H7 (cell line): ENCODE measurements at regions not wholly inside any gene's neighbourhood (a gene's known extent, or its start where the extent isn't known, plus 50 kb on each side); places are given as distances from the start of the nearest gene placed in this dataset.

Source experiments
- DNase-seq: peaks from one replicate; pipeline ENCODE4 v3.0.0; 2012
- H3K27me3 ChIP-seq: 2 replicates; pipeline ENCODE4 v1.6.0; 2011; ENCODE audit warnings: mild to moderate bottlenecking, low read length; ENCODE audit not compliant: control insufficient read depth, insufficient read depth
- H3K36me3 ChIP-seq: replicated peaks from 2 replicates; pipeline ENCODE4 v1.5.1; 2011; ENCODE audit warnings: low read length; ENCODE audit not compliant: control insufficient read depth, insufficient read depth
- H3K4me3 ChIP-seq: 2 replicates; pipeline ENCODE4 v1.5.1; 2011; ENCODE audit warnings: low read depth, mild to moderate bottlenecking, control low read depth, low read length, moderate library complexity; ENCODE audit not compliant: insufficient read depth

GRCh38 chr2:66849153-66849755 is 414.3 kb downstream of the MEIS1 start:
- DNase-seq, result no peak
- no peaks in the 10 kb centered on the region for H3K27me3 ChIP-seq
- no peak overlapping the region for H3K4me3 ChIP-seq
- H3K36me3 ChIP-seq, result no peaks in the 10 kb centered on the region

- Histone ChIP-seq H3K27me3 (no peaks in the 10 kb centered on the region), H3K4me3 (no peak overlapping the region)
- no peak for DNase-seq
Observed at GRCh38 chr2:66850376-66850775, 415.5 kb downstream of the MEIS1 start.

GRCh38 chr2:66851449-66851872 is 416.5 kb downstream of the MEIS1 start:
- no peaks in the 10 kb centered on the region for H3K36me3 ChIP-seq
- no peak for DNase-seq
- no peak overlapping the region for H3K4me3 ChIP-seq
- no peaks in the 10 kb centered on the region for H3K27me3 ChIP-seq

More at GRCh38 chr2:66850376-66850775, 415.5 kb downstream of the MEIS1 start:
- H3K36me3 ChIP-seq, result no peaks in the 10 kb centered on the region

GRCh38 chr2:66852953-66853352 is 418.0 kb downstream of the MEIS1 start:
- Histone ChIP-seq H3K4me3 (no peak overlapping the region), H3K27me3 (no peaks in the 10 kb centered on the region), H3K36me3 (no peaks in the 10 kb centered on the region)
- DNase-seq, result no peak

- DNase-seq, result no peak
Observed at GRCh38 chr2:66853585-66853984, 418.7 kb downstream of the MEIS1 start.

GRCh38 chr2:66854298-66854697 is 419.4 kb downstream of the MEIS1 start:
- Histone ChIP-seq H3K4me3 (no peak overlapping the region), H3K27me3 (no peaks in the 10 kb centered on the region), H3K36me3 (no peaks in the 10 kb centered on the region)
- no peak for DNase-seq

More at GRCh38 chr2:66853585-66853984, 418.7 kb downstream of the MEIS1 start:
- Histone ChIP-seq H3K27me3 (no peaks in the 10 kb centered on the region), H3K4me3 (no peak overlapping the region), H3K36me3 (no peaks in the 10 kb centered on the region)

- Histone ChIP-seq H3K36me3 (no peaks in the 10 kb centered on the region), H3K4me3 (no peak overlapping the region), H3K27me3 (no peaks in the 10 kb centered on the region)
- no peak for DNase-seq
Observed at GRCh38 chr2:66862885-66863650, 428.1 kb downstream of the MEIS1 start.

GRCh38 chr2:66865161-66865560 is 430.2 kb downstream of the MEIS1 start:
- no peak overlapping the region for H3K4me3 ChIP-seq
- no peak for DNase-seq
- H3K36me3 ChIP-seq, result no peaks in the 10 kb centered on the region
- no peaks in the 10 kb centered on the region for H3K27me3 ChIP-seq

- Histone ChIP-seq H3K27me3 (no peaks in the 10 kb centered on the region), H3K36me3 (no peaks in the 10 kb centered on the region)
- DNase-seq, result no peak
Observed at GRCh38 chr2:66866331-66867062, 431.6 kb downstream of the MEIS1 start.

GRCh38 chr2:66867063-66867441 is 432.1 kb downstream of the MEIS1 start:
- H3K4me3 ChIP-seq, result no peak overlapping the region
- H3K27me3 ChIP-seq, result no peaks in the 10 kb centered on the region
- H3K36me3 ChIP-seq, result no peaks in the 10 kb centered on the region
- DNase-seq, result no peak

More at GRCh38 chr2:66866331-66867062, 431.6 kb downstream of the MEIS1 start:
- H3K4me3 ChIP-seq, result no peak overlapping the region

GRCh38 chr2:66869076-66869475 is 434.2 kb downstream of the MEIS1 start:
- no peak for DNase-seq
- Histone ChIP-seq H3K27me3 (no peaks in the 10 kb centered on the region), H3K36me3 (no peaks in the 10 kb centered on the region), H3K4me3 (no peak overlapping the region)

- no peak overlapping the region for H3K4me3 ChIP-seq
- no peaks in the 10 kb centered on the region for H3K36me3 ChIP-seq
- H3K27me3 ChIP-seq, result no peaks in the 10 kb centered on the region
- no peak for DNase-seq
Observed at GRCh38 chr2:66872081-66872985, 437.4 kb downstream of the MEIS1 start.

GRCh38 chr2:66872986-66873754 is 438.2 kb downstream of the MEIS1 start:
- Histone ChIP-seq H3K36me3 (no peaks in the 10 kb centered on the region), H3K4me3 (no peak overlapping the region), H3K27me3 (no peaks in the 10 kb centered on the region)
- no peak for DNase-seq
